GM10266 (cell line): ENCODE measurements at regions not wholly inside any gene's neighbourhood (a gene's known extent, or its start where the extent isn't known, plus 50 kb on each side); places are given as distances from the start of the nearest gene placed in this dataset.

Experiments used
- DNase-seq: peaks from one replicate; pipeline ENCODE4 v3.0.0; 2012; ENCODE audit errors: extremely low spot score
- CTCF ChIP-seq: IDR thresholded peaks from 2 replicates; pipeline ENCODE4 v1.5.1; 2012; ENCODE audit warnings: mild to moderate bottlenecking, low read depth; ENCODE audit not compliant: control insufficient read depth, insufficient read depth; ENCODE audit errors: missing control alignments

GRCh38 chr4:96992443-96992842 is 1150.8 kb downstream of the STPG2 start:
- no peak for DNase-seq
- TF ChIP-seq CTCF, result no peak

GRCh38 chr4:96993560-96993959 is 1149.7 kb downstream of the STPG2 start:
- TF ChIP-seq CTCF, result no peak
- DNase-seq, result no peak

- DNase-seq, result no peak
These were observed 1139.6 kb downstream of the STPG2 start for GRCh38 chr4:97003715-97004114.

GRCh38 chr4:97013309-97013708 is 1130.0 kb downstream of the STPG2 start:
- no peak for TF ChIP-seq CTCF
- DNase-seq, result no peak

More at GRCh38 chr4:97003715-97004114, 1139.6 kb downstream of the STPG2 start:
- no peak for TF ChIP-seq CTCF

GRCh38 chr4:97013711-97014110 is 1129.6 kb downstream of the STPG2 start:
- no peak for DNase-seq
- TF ChIP-seq CTCF, result no peak

GRCh38 chr4:97015301-97015700 is 1128.0 kb downstream of the STPG2 start:
- DNase-seq, result no peak
- no peak for TF ChIP-seq CTCF

GRCh38 chr4:97016186-97016907 is 1126.9 kb downstream of the STPG2 start:
- no peak for TF ChIP-seq CTCF
- no peak for DNase-seq
